NCI-H446 treated with DMSO at 0.1 percent for 48 hours (cell line): ENCODE measurements at regions not wholly inside any gene's neighbourhood (a gene's known extent, or its start where the extent isn't known, plus 50 kb on each side); places are given as distances from the start of the nearest gene placed in this dataset.
"Not testable (repeated sequence)": the region's sequence is repeated elsewhere in the genome, so short reads cannot be mapped to it uniquely, and the experiment has no call there.

Source experiments
- DNase-seq: peaks from one replicate; lab custom pipeline; 2025; lab: John Stamatoyannopoulos, UW

DNA sequence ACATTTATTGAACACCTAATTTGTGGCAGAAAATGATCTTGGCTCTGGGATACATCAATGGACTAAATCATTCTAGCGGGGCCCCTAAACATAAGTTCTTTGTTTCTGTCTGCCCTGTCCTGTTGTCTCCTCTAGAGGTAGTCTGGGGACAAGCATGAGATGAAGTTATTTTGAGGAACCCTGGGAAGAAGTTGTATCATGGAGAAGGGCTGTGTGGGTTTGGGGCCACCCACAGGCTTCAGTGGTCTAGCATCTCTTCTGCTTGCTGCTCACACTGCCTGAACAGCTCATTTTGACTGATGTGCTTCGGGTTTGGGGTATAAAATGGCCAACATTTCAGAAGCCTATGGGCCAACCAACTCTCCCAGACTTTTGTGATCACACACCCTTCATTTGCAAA lies 50.3 kb upstream of the OSBPL11 start:
- no peak for DNase-seq

GRCh38 chr3:125646581-125646980 lies 51.3 kb upstream of the OSBPL11 start:
- DNase-seq: no peak

- DNase-seq: no peak
Observed at GRCh38 chr3:125647318-125648014, 52.2 kb upstream of the OSBPL11 start.

DNA sequence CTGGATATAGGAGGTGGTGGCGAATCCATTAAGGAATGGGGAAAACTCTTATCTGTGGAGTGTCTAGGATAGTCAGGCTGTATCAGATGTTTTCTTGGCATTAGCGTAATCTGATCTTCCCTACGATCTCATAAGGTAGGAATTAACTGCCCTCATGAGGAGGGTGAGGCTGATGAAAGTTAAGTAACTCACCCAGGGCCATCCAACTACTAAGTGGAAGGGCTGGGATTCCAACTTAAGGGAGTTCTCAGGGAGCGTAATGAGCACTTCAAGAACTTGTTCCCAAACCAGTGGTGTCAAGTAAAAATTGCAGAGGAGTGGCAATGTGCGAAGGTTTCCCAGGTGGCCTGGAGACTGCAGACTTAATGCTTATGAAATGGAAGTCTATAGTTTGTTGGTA lies 55.9 kb upstream of the OSBPL11 start:
- DNase-seq: no peak

- DNase-seq: no peak
Observed at GRCh38 chr3:125652349-125652748, 57.1 kb upstream of the OSBPL11 start.

- no peak for DNase-seq
Observed at GRCh38 chr3:125654526-125654925, 59.2 kb upstream of the OSBPL11 start.

DNA sequence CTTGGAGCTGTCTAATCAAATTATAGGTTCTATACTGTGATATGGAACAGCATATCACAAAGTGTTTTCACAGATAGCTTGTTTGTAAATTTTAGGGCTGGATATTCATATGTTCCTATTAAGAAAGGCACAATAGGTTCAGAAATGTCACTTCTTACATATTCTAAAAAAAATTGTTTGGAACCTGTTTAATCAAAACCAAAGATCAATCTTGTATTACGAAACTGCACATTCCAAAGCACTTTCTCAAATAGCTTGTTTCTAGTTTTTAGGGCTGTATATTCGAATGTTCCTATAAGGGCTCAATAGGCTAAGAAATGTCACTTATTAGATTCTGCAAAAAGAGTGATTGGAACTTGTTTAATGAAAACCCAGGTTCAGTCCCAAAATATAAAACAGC lies 67.4 kb upstream of the OSBPL11 start:
- no peak for DNase-seq

DNA sequence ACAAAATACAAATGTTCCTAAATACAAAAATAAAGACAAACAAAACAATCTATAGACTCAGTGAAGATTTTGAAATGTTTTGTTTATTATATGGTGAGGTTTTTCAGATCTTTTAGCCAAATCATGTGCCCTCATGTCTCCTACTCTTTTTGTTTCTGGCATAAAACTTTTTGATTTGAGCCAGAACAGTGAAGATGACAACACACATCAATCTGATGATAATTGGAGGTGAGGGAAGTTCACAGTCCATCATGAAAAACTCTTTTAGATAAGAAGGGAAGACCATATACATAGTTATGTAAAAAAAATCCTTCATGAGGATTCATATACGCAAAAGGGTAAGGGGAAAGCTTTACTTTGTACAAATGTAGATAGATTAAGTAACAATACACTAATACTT lies 75.1 kb upstream of the OSBPL11 start:
- no peak for DNase-seq

DNA sequence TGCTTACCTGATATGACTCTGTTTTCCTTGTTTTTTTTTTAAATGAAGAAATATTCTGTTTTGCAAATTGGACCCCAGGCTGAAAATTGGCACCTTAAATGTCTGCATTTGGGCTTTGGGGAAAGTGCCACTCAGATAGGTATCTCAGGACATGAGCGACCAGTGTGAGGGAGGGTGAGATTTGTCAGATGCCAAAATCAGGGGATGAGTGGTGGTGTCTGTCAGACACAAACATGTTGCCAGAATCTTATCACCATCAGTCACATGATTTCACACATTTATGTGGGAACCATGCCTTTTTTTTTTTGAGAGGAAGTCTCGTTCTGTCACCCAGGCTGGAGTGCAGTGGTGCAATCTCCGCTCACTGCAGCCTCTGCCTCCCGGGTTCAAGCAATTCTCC lies 75.6 kb upstream of the OSBPL11 start:
- DNase-seq: no peak

- DNase-seq: no peak
Observed at GRCh38 chr3:125671461-125672243, 76.4 kb upstream of the OSBPL11 start.

GRCh38 chr3:125675791-125676190 lies 80.5 kb upstream of the OSBPL11 start:
- no peak for DNase-seq

- DNase-seq: no peak
Observed at GRCh38 chr3:125679258-125679657, 84.0 kb upstream of the OSBPL11 start.

- no peak for DNase-seq
Observed at GRCh38 chr3:125681146-125681545, 85.8 kb upstream of the OSBPL11 start.

GRCh38 chr3:125681906-125682305 lies 86.6 kb upstream of the OSBPL11 start:
- not testable (repeated sequence) for DNase-seq

DNA sequence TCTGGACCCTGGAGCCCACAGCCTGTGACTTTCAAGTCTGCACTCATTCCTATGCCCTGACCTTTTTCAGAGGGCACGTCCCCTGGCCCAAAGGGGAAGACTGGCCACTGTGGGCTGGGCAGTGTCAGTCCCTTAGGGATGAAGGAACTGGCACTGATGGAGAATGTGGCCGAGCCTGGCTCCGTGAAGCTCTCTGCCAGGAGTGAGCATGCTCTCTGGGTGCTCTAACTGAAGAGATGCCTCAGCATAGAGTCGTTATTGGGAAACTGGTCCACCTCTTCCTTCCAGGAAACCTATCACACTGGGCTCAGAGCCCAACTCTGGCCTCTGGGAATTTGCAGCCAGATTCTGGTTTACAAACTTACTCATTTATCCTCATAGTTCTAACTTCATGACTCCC lies 87.3 kb upstream of the OSBPL11 start:
- not testable (repeated sequence) for DNase-seq

DNA sequence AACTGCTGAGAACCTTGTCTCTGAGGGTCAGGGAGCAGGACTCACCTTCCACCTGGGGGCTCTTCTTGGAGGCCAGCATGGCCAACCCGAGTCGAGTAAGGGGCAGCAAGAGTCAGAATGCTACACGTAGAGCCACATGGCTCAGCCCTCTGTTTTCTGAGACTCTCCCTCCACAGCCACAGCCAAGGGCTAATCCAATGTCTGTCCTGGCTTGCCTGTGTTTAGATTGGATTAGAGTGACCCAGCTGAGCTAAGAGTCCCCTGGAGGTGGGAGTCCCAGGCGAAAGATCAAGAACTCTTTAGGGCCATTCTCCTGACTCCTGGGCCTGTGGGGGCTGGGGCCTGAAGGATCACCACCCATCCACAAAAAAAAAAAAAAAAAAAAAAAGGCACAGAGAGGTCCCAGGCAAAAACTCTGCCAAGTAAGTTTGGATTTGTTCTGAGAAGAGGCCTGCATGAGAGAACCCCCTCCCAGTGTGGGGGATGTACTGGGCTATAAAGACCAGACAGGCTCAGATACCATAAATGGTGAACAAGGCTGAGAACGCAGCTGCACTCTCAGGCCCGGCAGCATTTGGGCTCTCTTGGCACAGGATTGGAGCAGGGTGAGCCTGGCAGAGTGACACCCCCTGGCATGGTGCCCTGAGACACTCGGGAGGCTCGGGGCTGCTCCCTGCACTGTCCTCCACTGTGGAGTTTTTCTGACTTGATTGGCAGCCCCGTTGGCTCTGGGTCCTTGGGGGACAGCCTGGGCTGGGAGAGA lies 88.0 kb upstream of the OSBPL11 start:
- DNase-seq: no peak

DNA sequence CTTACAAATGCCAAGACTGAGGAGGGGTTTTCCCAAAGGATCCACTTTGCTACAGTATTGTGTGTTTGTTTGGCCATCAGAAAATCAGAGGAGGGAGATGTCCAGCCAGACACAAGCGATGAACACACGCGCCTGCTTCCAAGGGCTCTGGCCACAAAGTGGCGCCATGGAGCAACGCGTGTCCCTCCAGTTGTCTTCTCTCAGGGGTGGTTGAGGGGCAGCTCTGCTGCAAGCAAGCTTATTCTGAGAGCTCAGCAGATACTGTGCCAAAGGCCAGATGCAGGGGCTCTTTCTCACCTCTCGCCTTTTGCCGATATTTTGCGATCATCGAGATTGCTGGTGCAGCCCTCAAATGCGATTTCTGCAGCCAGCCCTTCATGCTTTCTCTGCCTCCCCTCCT lies 88.9 kb upstream of the OSBPL11 start:
- no peak for DNase-seq

DNA sequence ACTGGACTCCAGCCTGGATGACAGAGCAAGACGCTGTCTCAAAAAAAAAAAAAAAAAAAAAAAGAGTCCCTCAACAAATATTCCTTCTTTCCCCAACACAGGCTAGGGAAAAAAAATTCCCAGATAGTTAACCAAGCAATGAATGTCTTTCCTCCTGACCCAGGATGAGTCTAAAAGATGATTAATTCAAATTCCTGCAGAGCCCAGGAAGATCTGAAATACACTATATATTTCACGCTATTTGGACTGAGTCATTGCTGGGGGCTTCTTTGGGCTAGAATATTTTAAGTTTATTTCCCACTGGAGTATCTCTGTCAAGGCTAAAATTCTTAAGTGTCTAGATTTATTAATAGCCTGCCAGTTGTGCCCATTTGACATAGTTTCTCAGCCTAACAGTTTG lies 90.4 kb upstream of the OSBPL11 start:
- DNase-seq: not testable (repeated sequence)

DNA sequence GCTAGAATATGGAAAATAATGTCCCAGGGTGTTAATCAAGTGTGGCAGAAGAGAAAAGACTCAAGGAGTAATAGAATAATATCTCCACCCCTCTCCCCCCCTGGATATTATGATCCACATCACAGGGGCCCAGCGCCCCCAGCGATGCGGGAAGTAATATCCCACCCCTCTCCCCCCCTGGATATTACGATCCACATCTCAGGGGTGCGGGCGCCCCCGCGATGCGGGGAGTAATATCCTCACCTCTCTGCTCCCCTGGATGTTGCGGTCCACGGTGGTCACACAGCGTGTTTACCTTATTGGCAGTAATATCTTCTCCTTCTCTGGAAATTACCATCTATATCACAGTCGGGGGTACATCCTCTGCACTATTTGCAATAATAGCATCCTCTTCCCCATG lies 97.1 kb upstream of the OSBPL11 start:
- no peak for DNase-seq

- DNase-seq: no peak
Observed at GRCh38 chr3:125693887-125694286, 98.6 kb upstream of the OSBPL11 start.

- no peak for DNase-seq
Observed at GRCh38 chr3:125694761-125695294, 99.5 kb upstream of the OSBPL11 start.

DNA sequence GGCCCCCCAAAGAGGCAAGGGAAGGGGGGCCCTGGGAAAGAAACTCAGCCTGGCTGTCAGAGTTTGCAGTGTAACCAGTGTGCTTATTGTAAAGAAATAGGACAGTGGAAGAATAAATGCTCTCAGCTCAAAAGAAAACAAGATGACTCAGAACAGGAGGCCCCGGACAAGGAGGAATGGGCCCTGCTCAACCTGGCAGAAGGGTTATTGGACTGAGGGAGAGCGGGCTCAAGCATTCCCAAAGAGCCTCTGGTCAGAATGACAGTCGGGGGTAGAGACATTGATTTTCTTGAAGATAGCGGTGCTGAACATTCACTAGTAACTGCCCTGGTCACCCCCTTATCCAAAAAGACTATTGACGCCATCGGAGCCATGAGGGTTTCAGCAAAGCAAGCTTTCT lies 100.4 kb upstream of the OSBPL11 start:
- DNase-seq: no peak

GRCh38 chr3:125697126-125697525 lies 101.8 kb upstream of the OSBPL11 start:
- not testable (repeated sequence) for DNase-seq
